Liver (tissue), 3 donors: ENCODE measurements at regions not wholly inside any gene's neighbourhood (a gene's known extent, or its start where the extent isn't known, plus 50 kb on each side); places are given as distances from the start of the nearest gene placed in this dataset.
"Not testable (repeated sequence)": the region's sequence is repeated elsewhere in the genome, so short reads cannot be mapped to it uniquely, and the experiment has no call there.

ENCODE experiments used
- EGR1 ChIP-seq, 2 donors: IDR thresholded peaks; 2 replicates each; pipeline ENCODE4 v1.6.1; 2016 to 2018; ENCODE audit warnings: antibody characterized with exemption in 2 of 2, low read depth in 2 of 2
- GABPA ChIP-seq, 2 donors: IDR thresholded peaks in 1 of 2; conservative IDR thresholded peaks in 1 of 2; 2 replicates each; pipeline ENCODE4 v1.6.1; 2016; ENCODE audit warnings: antibody characterized with exemption in 2 of 2, mild to moderate bottlenecking in 1 of 2, moderate library complexity in 1 of 2
- JUND ChIP-seq, 2 donors: IDR thresholded peaks; 2 replicates each; pipeline ENCODE4 v1.6.1; 2016; ENCODE audit warnings: antibody characterized with exemption in 2 of 2
- SP1 ChIP-seq: IDR thresholded peaks from 2 replicates; pipeline ENCODE4 v1.6.1; 2018; ENCODE audit warnings: antibody characterized with exemption, mild to moderate bottlenecking
- TAF1 ChIP-seq: conservative IDR thresholded peaks from 2 replicates; pipeline ENCODE4 v1.6.1; 2016; ENCODE audit warnings: antibody characterized with exemption, mild to moderate bottlenecking
- YY1 ChIP-seq: IDR thresholded peaks from 2 replicates; pipeline ENCODE4 v1.6.1; 2016; ENCODE audit warnings: antibody characterized with exemption, mild to moderate bottlenecking
- TF ChIP-seq, protein P1 (sequence below): fragments of 150-350 bp; IDR thresholded peaks from 2 replicates; pipeline ENCODE4 v1.5.1; 2017; ENCODE audit warnings: improper control_type of control experiment, low read depth, low read length; ENCODE audit not compliant: missing input control
- TF ChIP-seq, protein P2 (sequence below): IDR thresholded peaks from 2 replicates; pipeline ENCODE4 v1.6.1; 2016; ENCODE audit warnings: antibody characterized with exemption, mild to moderate bottlenecking
- TF ChIP-seq, protein P3 (sequence below): IDR thresholded peaks from 2 replicates; pipeline ENCODE4 v1.6.1; 2016; ENCODE audit warnings: antibody characterized with exemption
- TF ChIP-seq, protein P4 (sequence below): IDR thresholded peaks from 2 replicates; pipeline ENCODE4 v1.6.1; 2016; ENCODE audit warnings: antibody characterized with exemption
- donor health status: healthy.
- donor health status: healthy.

DNA sequence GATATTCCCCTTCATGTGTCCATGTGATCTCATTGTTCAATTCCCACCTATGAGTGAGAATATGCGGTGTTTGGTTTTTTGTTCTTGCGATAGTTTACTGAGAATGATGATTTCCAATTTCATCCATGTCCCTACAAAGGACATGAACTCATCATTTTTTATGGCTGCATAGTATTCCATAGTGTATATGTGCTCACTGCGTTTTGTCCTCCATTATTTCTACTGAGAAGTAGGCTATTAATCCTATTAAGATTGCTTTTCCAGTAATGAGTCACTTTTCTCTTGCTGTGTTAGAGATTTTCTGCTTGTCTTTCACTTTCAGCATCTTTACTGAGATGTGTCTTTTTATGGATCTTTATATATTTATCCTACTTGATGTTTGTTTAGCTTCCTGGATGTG lies 492.1 kb downstream of the SUCLG1 start:
- TF ChIP-seq, protein P1, sequence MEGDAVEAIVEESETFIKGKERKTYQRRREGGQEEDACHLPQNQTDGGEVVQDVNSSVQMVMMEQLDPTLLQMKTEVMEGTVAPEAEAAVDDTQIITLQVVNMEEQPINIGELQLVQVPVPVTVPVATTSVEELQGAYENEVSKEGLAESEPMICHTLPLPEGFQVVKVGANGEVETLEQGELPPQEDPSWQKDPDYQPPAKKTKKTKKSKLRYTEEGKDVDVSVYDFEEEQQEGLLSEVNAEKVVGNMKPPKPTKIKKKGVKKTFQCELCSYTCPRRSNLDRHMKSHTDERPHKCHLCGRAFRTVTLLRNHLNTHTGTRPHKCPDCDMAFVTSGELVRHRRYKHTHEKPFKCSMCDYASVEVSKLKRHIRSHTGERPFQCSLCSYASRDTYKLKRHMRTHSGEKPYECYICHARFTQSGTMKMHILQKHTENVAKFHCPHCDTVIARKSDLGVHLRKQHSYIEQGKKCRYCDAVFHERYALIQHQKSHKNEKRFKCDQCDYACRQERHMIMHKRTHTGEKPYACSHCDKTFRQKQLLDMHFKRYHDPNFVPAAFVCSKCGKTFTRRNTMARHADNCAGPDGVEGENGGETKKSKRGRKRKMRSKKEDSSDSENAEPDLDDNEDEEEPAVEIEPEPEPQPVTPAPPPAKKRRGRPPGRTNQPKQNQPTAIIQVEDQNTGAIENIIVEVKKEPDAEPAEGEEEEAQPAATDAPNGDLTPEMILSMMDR: not testable (repeated sequence)
- TF ChIP-seq EGR1 (IDR thresholded peaks at IDR 0.05; ENCODE audit: low read depth in 2 of 2); YY1; SP1; TAF1; GABPA (IDR thresholded peaks at IDR 0.05 in 1 of 2, conservative IDR thresholded peaks at IDR 0.05 in 1 of 2); JUND (IDR thresholded peaks at IDR 0.05): not testable (repeated sequence)
- TF ChIP-seq, protein P2, sequence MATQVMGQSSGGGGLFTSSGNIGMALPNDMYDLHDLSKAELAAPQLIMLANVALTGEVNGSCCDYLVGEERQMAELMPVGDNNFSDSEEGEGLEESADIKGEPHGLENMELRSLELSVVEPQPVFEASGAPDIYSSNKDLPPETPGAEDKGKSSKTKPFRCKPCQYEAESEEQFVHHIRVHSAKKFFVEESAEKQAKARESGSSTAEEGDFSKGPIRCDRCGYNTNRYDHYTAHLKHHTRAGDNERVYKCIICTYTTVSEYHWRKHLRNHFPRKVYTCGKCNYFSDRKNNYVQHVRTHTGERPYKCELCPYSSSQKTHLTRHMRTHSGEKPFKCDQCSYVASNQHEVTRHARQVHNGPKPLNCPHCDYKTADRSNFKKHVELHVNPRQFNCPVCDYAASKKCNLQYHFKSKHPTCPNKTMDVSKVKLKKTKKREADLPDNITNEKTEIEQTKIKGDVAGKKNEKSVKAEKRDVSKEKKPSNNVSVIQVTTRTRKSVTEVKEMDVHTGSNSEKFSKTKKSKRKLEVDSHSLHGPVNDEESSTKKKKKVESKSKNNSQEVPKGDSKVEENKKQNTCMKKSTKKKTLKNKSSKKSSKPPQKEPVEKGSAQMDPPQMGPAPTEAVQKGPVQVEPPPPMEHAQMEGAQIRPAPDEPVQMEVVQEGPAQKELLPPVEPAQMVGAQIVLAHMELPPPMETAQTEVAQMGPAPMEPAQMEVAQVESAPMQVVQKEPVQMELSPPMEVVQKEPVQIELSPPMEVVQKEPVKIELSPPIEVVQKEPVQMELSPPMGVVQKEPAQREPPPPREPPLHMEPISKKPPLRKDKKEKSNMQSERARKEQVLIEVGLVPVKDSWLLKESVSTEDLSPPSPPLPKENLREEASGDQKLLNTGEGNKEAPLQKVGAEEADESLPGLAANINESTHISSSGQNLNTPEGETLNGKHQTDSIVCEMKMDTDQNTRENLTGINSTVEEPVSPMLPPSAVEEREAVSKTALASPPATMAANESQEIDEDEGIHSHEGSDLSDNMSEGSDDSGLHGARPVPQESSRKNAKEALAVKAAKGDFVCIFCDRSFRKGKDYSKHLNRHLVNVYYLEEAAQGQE: not testable (repeated sequence)
- TF ChIP-seq, protein P3, sequence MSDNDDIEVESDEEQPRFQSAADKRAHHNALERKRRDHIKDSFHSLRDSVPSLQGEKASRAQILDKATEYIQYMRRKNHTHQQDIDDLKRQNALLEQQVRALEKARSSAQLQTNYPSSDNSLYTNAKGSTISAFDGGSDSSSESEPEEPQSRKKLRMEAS: not testable (repeated sequence)
- TF ChIP-seq, protein P4, sequence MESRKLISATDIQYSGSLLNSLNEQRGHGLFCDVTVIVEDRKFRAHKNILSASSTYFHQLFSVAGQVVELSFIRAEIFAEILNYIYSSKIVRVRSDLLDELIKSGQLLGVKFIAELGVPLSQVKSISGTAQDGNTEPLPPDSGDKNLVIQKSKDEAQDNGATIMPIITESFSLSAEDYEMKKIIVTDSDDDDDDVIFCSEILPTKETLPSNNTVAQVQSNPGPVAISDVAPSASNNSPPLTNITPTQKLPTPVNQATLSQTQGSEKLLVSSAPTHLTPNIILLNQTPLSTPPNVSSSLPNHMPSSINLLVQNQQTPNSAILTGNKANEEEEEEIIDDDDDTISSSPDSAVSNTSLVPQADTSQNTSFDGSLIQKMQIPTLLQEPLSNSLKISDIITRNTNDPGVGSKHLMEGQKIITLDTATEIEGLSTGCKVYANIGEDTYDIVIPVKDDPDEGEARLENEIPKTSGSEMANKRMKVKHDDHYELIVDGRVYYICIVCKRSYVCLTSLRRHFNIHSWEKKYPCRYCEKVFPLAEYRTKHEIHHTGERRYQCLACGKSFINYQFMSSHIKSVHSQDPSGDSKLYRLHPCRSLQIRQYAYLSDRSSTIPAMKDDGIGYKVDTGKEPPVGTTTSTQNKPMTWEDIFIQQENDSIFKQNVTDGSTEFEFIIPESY: not testable (repeated sequence)
